Upper lobe of left lung (tissue), 4 donors: ENCODE measurements at regions not wholly inside any gene's neighbourhood (a gene's known extent, or its start where the extent isn't known, plus 50 kb on each side); places are given as distances from the start of the nearest gene placed in this dataset.

ENCODE experiments used
- POLR2A ChIP-seq, 4 donors: fragments of 450-650 bp; IDR thresholded peaks; one replicate each; pipeline ENCODE4 v1.5.1; 2016 to 2017; ENCODE audit warnings: antibody characterized with exemption in 4 of 4, mild to moderate bottlenecking in 2 of 4
- POLR2AphosphoS5 ChIP-seq, 2 donors: sonication (generic); formaldehyde crosslinking; IDR thresholded peaks; one replicate each; pipeline ENCODE4 v1.5.1; 2017; ENCODE audit warnings: antibody characterized with exemption in 2 of 2
- TF ChIP-seq, protein P1 (sequence below), 6 experiments: fragments of 450-650 bp in 4 of 6; fragments of 200-600 bp in 2 of 6; sonication (generic) in 2 of 6; IDR thresholded peaks; one replicate each; pipeline ENCODE4 v1.5.1; 2016 to 2019; ENCODE audit warnings: antibody characterized with exemption in 6 of 6

DNA sequence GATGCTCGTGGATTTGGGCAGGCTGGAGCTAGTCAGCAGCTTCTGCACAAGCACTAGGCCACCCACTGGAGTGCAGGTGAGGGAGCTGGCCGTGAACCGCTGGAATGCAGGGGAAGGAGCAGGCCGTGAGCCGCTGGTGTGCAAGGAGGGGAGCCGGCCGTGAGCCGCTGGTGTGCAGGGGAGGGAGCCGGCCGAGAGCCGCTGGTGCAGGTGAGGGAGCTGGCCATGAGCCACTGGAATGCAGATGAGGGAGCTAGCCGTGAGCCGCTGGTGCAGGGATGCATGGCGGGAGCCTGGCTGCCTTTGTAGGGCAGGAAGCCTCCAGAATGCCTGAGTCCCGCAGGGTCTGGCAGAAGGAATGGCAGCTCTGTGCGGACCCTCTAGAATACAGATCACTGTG is 4220.0 kb upstream of the OR11H1 start:
- TF ChIP-seq, protein P1, sequence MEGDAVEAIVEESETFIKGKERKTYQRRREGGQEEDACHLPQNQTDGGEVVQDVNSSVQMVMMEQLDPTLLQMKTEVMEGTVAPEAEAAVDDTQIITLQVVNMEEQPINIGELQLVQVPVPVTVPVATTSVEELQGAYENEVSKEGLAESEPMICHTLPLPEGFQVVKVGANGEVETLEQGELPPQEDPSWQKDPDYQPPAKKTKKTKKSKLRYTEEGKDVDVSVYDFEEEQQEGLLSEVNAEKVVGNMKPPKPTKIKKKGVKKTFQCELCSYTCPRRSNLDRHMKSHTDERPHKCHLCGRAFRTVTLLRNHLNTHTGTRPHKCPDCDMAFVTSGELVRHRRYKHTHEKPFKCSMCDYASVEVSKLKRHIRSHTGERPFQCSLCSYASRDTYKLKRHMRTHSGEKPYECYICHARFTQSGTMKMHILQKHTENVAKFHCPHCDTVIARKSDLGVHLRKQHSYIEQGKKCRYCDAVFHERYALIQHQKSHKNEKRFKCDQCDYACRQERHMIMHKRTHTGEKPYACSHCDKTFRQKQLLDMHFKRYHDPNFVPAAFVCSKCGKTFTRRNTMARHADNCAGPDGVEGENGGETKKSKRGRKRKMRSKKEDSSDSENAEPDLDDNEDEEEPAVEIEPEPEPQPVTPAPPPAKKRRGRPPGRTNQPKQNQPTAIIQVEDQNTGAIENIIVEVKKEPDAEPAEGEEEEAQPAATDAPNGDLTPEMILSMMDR (IDR thresholded peaks at IDR 0.05), result no peak
- TF ChIP-seq POLR2AphosphoS5 (IDR thresholded peaks at IDR 0.05) (no peak), POLR2A (IDR thresholded peaks at IDR 0.05) (no peak)
